CD4-positive, alpha-beta T cell treated with Interleukin-17A for 1 hour (primary cell): ENCODE measurements at regions not wholly inside any gene's neighbourhood (a gene's known extent, or its start where the extent isn't known, plus 50 kb on each side); places are given as distances from the start of the nearest gene placed in this dataset.

Source experiments
- DNase-seq: peaks from one replicate; pipeline ENCODE4 v3.0.0-alpha.2; 2020

DNA sequence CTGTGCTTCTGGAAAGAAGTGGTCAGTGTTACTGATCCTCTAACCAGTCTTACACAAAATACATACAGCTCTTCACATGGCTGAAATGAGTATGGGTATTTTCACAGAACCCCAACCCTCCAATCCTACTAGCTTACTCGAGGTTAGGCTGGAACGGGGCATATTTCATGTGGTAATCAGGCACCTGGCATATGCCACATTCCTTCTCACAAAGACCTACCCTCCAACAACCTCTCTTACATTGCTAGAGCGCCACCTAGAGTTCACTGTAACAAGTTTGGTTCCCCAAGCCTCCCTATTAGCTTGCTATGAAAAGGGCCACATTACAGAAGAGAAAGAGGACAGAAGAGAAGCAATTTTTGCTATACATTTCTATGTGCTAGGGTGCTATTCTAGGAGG lies 597.3 kb downstream of the PRELID2 start:
- DNase-seq: no peak

DNA sequence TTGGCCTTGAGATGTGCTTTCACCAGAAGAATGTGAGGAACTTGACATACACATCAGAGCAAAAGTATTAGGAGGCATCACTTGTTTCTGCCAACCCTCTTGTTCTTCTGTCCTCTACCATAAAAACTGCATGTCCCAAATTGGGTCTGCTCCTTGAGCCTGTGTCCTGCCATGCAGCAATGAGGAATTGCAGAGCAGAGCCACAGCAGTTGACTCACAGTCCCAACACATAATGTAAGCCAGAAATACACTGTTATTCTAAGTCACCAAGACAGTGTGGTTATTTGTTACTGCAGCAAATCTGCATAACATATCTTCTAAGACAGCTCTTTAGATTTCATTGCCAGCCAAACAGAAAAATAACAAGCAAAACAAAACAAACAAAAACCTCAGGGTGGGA lies 598.2 kb downstream of the PRELID2 start:
- DNase-seq: no peak

DNA sequence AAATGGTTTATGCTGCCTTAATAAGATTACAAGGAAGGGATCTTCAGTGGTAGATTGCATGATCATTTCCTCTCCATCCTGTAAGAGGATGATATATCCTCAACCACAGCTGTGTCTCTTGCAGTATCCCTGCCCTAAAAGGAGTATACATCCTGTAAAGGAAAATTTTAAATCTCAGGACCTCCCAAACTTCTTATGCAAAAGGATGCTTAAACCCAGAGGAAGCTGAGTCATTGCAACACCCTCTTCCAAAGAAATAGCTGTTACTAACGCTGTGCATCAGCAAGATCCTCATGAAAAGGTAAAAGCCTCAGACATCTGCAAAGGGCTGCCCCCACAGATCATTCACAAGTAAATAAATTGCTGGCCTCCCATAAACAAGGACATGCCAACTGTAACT lies 599.0 kb downstream of the PRELID2 start:
- DNase-seq: no peak

DNA sequence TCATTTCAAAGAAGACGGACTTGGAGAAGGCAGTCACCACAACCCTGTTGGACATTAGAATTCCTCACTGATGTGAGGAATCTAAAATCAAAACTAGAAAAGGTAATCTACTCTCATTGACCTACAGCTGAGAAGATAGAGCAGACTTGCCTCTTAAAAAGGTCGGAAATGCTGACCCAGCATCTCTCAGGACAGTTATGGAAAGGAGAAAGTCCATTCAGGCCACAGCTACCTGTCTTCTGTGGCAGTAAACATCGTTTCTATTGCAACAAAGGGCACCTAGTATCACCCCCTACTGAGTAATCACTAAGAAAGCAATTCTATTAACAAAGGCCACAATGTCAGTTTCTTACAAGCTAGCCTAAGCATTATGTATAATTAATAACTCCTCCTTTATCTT lies 601.7 kb downstream of the PRELID2 start:
- no peak for DNase-seq

DNA sequence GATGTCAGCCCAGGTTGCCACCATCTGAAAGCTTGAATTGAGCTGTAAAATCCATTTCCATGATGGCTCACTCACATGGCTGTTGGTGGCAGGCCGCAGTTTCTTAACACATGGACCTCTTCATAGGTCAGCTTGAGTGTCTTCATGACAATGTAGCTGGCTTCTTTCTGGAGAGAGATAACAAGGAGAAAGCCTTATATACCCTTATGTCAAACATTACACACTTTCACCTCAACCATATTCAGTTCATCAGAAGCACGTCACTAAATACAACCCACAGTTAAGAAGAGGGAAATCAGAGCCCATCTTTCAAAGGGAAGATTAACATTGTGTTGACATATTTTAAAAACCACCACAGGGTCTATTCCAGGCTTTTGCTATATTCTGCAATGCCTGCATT lies 604.4 kb downstream of the PRELID2 start:
- no peak for DNase-seq

DNA sequence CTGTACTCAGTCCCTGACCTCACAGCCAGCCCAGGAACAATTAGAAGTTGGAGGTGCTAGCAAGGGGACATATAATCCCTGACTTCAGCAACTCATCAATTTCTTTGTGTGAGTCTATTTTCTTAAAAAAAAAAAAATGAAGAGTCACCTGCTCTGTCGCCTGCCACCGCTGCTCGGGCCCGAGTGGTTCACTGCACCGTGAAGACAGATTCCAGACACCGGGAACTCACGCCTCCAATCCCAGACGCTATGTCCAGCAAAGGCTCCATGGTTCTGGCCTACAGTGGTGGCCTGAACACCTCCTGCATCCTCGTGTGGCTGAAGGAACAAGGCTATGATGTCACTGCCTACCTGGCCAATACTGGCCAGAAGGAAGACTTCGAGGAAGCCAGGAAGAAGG lies 606.6 kb downstream of the PRELID2 start:
- no peak for DNase-seq

DNA sequence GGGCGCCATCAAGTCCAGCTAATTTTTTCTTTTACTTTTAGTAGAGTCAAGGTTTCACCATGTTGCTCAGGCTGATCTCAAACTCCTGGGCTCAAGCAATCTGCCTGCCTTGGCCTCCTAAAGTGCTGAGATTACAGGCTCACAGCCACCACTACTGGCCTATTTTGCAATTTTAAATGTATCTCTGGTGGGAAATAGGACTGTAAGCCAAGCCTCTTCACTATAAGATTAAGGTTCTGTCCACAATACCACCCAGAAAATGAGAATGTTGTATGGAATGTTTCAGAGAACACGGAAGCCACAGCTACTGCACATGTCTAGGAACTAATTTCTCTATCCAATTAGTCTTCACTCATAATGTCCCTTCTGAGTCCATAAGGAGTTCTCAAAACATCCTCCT lies 607.3 kb downstream of the PRELID2 start:
- DNase-seq: no peak

DNA sequence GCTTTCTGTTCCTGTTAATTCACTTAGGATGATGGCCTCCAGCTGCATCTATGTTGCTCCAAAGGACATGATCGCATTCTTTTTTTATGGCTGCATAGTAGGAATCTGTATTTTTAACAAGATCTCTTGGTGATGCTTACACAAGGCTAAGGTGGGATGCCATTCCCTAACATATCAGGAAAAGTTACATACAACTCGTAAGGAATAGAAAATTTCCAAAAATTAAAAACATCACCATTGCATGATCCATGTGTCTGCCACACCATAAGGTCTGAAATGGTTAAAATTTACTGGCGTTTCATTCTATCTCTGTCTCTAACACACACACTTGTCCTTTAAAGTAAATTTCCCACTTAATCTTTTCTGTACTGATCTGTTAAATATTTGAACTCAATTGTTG lies 608.4 kb downstream of the PRELID2 start:
- no peak for DNase-seq

DNA sequence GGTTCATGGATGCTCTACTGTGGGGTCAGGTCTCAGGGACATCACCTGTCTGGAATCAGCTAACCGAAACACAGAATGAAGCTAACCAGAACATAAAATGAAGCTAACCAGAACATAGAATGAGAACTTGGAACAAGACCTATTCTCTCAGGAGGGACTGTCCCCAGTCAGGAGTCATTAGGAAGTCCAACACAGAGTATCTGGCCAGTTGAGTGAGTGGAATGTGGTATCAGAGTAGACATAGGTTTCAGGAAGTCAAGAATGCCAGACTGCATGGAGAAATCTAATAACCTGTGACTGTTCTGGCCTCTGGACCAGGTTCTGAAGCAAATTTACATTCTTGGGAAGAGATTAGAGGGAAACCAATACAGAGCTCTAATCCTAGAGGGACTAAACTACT lies 609.6 kb downstream of the PRELID2 start:
- no peak for DNase-seq

DNA sequence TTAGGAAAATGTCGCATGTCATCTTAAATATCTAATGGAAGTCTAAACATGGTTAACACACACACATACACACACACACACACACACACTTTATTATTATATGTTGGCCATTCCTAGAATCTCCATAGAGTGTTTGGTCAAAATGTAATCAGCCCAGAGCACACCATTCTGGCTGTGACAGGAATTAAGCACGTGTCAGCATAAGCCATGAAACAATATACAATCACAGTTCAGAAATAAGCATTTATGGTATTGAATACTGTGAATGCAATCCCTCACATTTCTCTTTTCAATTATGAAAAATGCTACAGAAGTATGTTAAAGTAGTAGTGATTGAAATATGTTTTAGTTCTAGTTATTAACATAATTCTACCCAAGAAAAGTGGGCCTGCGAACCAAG lies 611.6 kb downstream of the PRELID2 start:
- no peak for DNase-seq

DNA sequence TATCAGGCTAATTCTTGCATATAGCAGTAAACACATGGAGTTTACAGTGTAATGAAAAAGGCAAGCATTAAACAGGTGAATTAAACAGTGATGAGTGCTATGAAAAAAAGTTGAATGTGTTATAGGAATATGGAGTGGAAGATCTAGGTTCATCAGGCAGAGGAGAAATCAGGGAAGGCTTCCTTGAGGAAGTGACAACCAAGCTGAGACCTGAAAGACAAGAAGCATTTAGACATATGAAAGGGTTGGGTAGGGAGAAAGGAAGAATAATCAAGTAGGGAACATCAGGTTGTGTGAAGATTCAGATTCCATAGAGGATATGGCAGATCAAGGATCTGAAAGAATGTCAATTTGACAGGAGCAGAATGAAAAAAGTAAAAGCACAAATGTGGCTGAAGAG lies 612.5 kb downstream of the PRELID2 start:
- DNase-seq: no peak

DNA sequence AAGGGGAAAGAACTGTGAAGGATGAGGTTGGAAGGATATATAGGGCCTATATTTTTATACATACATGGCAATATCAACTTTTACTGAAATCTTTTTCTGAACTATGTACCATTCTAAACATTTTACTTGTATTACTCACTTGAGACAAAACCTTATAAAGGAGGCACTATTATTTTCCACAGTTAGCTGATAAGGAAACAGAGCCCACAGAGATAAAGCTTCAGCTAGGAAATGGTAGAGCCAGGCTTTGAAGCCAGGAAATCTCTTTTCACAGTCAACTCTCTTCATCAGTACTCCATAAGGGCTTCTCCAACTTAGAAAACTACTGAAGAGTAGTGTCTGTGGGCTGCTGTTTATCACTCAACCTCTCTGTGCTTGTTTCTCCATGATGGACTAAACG lies 613.7 kb downstream of the PRELID2 start:
- DNase-seq: no peak

DNA sequence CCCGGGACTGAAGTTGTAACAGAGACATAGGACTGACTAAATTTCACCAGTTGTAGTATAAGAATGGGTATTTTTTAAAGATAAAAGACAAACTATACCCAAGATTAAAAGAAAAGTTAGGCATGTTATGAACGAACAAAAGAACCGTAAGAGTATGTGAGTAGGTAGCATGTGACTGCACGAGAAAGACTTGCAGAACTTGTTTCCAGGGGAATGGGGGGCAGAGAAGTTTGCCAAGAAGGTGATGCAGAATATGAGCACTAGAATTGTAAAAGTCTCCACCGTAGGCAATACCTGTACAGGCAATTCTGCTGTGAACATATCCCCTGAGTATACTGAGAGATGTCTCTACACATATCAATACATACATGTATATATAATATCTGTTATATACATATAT lies 614.7 kb downstream of the PRELID2 start:
- no peak for DNase-seq

DNA sequence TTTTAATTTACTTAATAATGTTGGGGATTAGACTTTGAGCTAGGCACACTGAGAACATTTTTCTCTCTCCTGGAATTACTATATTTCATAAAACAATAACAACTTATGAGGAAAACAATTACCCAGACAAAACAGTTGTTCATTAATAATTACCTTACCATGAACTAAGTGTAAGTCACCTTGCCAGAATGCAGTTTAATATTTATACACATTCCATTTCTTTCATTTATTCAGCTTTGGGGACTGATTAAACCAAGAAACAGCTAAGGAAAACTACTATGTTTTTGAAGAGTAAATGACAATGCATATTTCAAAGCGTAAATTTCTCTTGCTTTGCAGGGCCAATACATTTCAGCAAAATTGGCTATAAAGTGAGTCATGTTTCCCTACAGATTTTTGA lies 616.2 kb downstream of the PRELID2 start:
- no peak for DNase-seq

DNA sequence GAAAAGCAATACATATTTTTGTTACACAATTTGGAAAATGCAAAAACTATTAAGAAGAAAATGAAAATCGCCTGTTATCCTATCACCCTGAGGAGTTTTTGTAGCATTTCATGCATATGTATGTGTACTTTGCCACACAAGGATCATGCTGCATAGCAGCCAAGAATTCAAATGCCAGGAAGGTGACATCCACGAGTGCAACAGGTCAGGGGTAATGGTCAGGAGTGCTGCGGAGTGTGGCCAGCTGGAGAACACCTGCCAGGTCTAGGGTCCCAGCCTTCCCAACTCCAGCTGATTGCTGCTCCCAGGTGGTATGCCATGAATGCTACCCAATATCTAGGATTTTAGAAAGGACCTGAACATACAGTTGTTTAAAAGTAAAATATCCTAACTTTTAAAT lies 617.1 kb downstream of the PRELID2 start:
- DNase-seq: no peak

DNA sequence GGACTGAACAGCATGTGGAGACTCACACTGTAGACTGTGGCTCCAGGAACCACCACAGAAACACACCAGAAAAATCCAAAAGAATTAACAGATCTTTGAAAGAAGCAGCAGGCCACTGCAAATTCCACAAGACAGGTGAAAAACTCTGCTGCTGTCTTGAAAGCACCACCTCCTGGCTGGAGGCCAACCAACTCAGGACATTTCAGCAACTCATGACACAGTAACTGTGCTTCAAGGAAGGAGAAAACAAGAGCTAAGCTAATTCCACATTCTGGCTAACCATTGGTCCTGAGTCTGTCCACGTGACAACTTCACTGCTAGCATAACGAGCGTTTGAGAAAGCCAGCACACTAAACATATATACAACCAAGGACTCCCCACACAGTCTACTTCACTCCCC lies 625.1 kb downstream of the PRELID2 start:
- no peak for DNase-seq

DNA sequence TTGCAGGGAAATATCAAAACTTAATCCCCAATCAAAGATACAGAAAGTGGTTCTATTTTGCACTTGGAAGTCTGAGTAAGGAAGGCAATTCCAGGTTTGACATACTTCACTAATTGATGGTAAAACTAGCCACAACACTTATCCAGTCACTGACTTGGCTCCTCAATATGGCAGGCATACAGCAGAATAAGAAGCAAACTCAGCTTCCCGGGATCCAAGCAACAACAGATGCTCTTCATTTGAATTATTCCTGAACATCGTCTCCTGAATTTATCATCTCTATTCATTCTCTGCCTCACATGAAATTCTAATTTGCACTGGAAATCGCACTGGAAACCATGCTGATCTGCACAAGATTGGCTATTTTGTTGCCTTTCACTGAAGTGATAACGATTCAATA lies 629.6 kb downstream of the PRELID2 start:
- no peak for DNase-seq

DNA sequence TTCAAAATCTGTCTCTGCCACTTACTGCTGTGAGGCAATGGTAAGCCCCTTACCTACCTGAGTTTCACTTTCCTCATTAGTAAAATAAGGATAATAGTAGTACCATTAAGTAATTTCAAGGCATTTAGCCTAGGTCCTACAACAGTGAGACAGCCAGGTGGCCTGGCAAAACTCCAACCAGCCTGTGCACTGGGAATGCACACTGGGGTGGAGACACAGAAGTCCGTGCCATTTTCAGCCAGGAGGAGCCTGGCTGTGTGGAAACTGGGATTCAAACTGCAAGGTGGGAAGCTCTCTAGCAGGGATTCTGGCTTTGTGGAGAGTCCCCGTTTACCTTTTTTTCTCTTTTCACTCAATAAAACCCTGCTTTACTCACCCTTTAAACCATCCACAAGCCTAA lies 630.4 kb downstream of the PRELID2 start:
- DNase-seq: no peak

DNA sequence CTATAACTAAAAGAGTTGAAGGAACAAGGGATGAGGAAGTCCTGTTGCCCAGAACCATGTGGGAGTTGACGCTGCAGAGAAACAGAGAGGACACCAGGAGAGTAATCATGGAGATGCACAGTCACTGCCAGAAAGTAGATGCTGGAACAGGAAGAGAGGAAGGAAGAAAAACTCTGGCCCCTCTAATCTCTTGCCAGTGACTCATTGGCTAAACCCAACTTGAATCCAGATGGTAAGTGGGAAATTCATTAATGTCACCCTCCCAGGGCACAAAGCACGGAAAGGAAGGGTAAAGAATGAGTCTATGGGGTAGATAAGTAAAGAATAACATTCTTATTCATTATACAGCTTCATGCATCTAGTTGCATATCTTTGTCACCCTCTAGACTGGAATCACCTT lies 631.9 kb downstream of the PRELID2 start:
- DNase-seq: no peak

DNA sequence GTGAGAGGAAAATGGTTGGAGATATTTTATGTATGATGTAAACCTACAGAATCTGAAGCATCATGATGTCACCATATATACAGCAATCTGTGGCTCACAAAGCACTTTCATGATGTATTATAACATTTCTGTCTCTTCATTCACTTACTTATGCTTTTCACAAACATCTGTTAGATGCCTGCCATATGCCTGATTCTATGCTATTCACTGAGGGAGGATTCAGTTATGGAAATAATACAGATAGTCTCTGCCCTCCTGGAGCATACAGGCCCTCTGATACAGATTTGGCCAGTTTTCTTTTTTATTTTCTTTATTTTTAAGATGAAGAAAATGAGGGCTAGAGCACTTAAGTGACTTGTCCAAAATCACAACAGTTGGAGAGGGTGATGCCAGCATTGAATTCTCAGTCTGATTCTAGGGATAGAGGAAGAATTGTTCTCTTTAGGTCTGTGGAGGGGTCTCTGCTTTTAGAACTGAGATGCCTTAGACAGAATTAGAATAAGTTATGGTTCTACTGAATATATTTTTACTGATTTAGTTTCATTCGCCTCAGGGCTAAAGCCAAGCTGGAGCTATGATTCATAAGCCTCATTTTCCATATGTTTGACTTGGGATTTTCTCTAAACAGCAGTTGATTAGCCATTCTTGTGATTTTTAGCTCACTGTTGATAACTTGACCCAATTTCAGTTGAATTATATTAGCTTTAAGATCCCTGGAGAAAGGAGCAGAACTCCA lies 636.4 kb downstream of the PRELID2 start:
- DNase-seq: no peak

DNA sequence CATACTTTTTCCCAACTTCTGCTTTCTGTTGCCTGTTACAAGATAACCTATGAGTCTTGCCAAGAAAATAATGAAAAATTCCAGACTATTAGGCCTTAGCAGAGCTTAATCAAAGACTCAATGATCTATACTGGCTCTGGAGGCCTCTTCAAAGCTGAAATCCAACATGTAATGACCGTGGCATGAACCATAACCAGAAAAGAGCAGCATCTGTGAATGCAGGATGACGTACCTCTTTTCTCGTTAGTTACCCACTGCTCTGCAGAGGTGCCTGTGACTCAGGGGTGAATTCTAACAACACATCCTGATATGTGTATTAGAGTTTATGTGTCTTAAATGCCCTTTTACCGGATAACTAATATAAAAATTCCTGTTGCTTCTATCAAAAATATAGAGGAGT lies 645.4 kb downstream of the PRELID2 start:
- no peak for DNase-seq

DNA sequence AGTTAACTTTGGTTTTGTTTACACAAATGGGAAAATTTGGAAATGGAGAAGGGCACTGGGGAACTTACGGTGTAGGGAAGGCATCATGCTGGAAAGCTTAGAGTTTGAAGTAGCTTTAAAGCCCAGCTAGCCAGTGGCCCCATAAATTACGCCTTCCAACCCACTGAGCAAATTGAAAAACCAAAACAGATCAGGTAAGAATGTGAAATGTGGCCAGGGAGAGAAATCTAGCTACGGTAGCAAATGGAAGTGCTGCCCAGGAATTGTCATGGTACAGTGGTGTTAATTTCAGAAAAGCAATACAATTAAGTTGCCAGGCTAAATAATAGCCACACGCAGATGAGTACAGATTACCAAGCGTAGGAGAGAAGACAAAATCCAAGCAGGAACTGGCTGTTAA lies 654.8 kb downstream of the PRELID2 start:
- DNase-seq: no peak

DNA sequence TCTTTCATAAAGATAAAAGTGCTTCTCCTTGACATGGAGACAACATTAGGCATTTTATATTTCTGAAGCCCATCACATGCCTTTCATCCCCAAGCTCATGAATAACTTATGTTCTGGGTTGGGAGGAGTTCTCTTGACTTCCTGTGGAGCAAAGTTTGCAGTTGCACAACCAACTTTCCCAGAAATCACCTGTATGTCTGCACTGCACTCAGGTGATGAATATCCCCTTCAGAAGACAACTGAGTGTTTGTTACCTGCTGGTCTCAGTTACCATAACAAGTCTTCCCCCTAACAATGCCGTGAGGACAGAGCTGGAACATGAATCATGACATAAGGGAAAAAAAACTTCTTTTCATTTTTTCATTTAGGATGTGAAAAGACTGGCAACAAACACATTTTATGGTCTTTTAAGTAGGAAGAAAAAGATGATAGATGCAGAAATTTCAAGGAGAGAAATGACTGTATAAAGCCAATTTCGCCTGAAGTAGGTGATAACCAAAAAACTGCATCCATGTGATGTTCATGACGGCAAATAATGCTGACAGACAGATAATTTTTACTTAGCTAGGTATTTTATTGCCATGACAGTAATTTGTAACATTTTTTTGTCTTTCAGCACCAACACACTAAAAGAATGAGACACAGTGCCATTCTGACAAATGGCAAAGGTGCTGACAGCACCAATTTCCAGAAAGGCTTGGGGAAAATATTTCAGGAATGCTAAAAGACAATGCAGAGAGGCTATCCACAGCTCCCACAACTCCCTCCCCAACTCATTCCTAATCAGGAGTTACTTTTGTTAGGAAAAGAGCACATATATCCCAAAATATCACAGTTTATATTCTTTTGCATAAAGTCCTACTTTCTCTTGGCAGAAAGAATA lies 656.3 kb downstream of the PRELID2 start:
- DNase-seq: no peak

DNA sequence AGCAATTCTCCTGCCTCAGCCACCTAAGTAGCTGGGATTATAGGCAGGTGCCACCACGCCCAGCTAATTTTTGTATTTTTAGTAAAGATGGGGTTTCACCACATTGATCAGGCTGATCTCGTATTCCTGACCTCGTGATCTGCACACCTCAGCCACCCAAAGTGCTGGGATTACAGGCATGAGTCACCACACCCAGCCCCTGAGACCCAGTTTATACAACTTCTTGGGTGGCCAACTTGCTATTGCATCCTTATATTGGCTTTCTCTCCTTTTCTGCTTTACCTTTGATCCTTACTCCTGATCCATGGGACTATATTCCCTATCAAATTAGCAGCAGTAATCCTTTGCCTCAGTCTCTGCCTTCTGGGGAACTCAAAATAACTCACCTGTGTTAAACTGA lies 659.1 kb downstream of the PRELID2 start:
- DNase-seq: no peak

DNA sequence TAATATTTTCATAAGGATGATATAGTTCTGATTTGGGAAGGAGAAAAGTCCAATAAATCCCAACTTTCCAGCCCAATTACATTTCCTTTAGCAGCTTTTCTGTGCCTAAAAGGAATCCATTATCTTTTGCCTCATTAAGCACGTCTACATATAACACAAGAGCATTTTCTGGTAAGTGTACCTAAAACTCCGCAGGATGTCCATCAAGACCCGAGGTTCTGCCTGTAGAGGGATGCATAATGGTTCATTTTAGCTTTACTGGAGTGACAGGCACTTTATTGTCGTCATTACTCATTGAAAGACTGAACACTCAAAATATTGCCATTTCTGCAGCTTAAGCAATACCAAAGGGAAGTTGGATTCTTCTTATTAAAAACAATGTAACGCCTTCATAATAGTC lies 669.0 kb downstream of the PRELID2 start:
- DNase-seq: no peak
